IMR-90 (cell line): ENCODE measurements at regions not wholly inside any gene's neighbourhood (a gene's known extent, or its start where the extent isn't known, plus 50 kb on each side); places are given as distances from the start of the nearest gene placed in this dataset.

Experiments used
- MAZ ChIP-seq: IDR thresholded peaks from 2 replicates; pipeline ENCODE4 v1.6.1; 2012; ENCODE audit warnings: low read depth, mild to moderate bottlenecking, low read length, improper control_type of control experiment, moderate library complexity, borderline replicate concordance
- POLR2A ChIP-seq: IDR thresholded peaks from 2 replicates; pipeline ENCODE4 v1.6.1; 2012; ENCODE audit warnings: mild to moderate bottlenecking, low read depth, low read length
- RAD21 ChIP-seq: IDR thresholded peaks from 2 replicates; pipeline ENCODE4 v1.6.1; 2012; ENCODE audit warnings: low read length, improper control_type of control experiment
- RFX5 ChIP-seq: IDR thresholded peaks from 2 replicates; pipeline ENCODE4 v1.8.0; 2012; ENCODE audit warnings: low read depth, mild to moderate bottlenecking, low read length, moderate library complexity
- SMC3 ChIP-seq: fragments of 150-350 bp; IDR thresholded peaks from 2 replicates; pipeline ENCODE4 v1.6.1; 2016; ENCODE audit warnings: low read depth, mild to moderate bottlenecking, antibody characterized with exemption, low read length, moderate library complexity
- TF ChIP-seq, protein P1 (sequence below): conservative IDR thresholded peaks from 2 replicates; pipeline ENCODE4 v1.5.1; 2012; ENCODE audit warnings: mild to moderate bottlenecking, low read depth, low read length, improper control_type of control experiment
- TF ChIP-seq, protein P2 (sequence below): fragments of 150-350 bp; IDR thresholded peaks from 2 replicates; pipeline ENCODE4 v1.6.1; 2017; ENCODE audit warnings: mild to moderate bottlenecking, antibody characterized with exemption, low read length, low read depth

DNA sequence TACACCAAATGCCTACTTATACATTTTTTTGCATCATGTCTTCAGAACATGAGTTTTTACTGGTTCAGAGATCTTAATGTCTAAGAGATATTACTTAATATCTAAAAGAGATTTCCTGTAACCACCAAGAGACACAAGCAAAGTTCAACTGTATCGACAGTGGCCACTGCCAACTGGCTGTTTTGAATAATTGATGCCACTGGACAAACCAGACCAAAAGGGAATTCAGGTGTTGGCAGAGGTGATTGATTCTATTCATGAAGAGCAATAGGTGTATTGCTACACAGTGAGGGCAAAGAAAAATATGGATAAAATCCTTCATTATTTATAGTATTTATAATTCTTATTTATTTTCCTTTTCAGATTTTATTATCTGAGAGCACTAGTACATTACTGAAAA, 58.5 kb upstream of the ANKRD17 start:
- TF ChIP-seq, protein P1, sequence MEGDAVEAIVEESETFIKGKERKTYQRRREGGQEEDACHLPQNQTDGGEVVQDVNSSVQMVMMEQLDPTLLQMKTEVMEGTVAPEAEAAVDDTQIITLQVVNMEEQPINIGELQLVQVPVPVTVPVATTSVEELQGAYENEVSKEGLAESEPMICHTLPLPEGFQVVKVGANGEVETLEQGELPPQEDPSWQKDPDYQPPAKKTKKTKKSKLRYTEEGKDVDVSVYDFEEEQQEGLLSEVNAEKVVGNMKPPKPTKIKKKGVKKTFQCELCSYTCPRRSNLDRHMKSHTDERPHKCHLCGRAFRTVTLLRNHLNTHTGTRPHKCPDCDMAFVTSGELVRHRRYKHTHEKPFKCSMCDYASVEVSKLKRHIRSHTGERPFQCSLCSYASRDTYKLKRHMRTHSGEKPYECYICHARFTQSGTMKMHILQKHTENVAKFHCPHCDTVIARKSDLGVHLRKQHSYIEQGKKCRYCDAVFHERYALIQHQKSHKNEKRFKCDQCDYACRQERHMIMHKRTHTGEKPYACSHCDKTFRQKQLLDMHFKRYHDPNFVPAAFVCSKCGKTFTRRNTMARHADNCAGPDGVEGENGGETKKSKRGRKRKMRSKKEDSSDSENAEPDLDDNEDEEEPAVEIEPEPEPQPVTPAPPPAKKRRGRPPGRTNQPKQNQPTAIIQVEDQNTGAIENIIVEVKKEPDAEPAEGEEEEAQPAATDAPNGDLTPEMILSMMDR: no peak
- TF ChIP-seq MAZ: no peak
- no peak for TF ChIP-seq SMC3
- no peak for TF ChIP-seq RAD21
- no peak for TF ChIP-seq POLR2A
- TF ChIP-seq, protein P2, sequence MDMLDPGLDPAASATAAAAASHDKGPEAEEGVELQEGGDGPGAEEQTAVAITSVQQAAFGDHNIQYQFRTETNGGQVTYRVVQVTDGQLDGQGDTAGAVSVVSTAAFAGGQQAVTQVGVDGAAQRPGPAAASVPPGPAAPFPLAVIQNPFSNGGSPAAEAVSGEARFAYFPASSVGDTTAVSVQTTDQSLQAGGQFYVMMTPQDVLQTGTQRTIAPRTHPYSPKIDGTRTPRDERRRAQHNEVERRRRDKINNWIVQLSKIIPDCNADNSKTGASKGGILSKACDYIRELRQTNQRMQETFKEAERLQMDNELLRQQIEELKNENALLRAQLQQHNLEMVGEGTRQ: no peak
- TF ChIP-seq RFX5: no peak
